ENCODE measurements at regions not wholly inside any gene's neighbourhood (a gene's known extent, or its start where the extent isn't known, plus 50 kb on each side); places are given as distances from the start of the nearest gene placed in this dataset.
"Not testable (repeated sequence)": the region's sequence is repeated elsewhere in the genome, so short reads cannot be mapped to it uniquely, and the experiment has no call there.

GRCh38 chr20:56765172-56766073, 136.3 kb downstream of the TFAP2C start:
- DNase-seq (ENCODE audit: low read depth in 4 of 4, low spot score in 3 of 4) = no peak

- no peak for DNase-seq (ENCODE audit: low read depth in 4 of 4, low spot score in 3 of 4)
Measured at GRCh38 chr20:56766528-56766927, 137.4 kb downstream of the TFAP2C start.

- DNase-seq (ENCODE audit: low read depth in 4 of 4, low spot score in 3 of 4) = no peak
Measured at GRCh38 chr20:56769921-56770600, 141.0 kb downstream of the TFAP2C start.

- DNase-seq (ENCODE audit: low read depth in 4 of 4, low spot score in 3 of 4) = no peak
Measured at GRCh38 chr20:56773749-56774148, 144.6 kb downstream of the TFAP2C start.

GRCh38 chr20:56774873-56775272, 145.8 kb downstream of the TFAP2C start:
- DNase-seq (ENCODE audit: low read depth in 4 of 4, low spot score in 3 of 4) = no peak

- DNase-seq (ENCODE audit: low read depth in 4 of 4, low spot score in 3 of 4) = no peak
Measured at GRCh38 chr20:56776345-56776744, 147.2 kb downstream of the TFAP2C start.

GRCh38 chr20:56778765-56779195, 149.7 kb downstream of the TFAP2C start:
- DNase-seq (ENCODE audit: low read depth in 4 of 4, low spot score in 3 of 4) = peak in 1 of 4 donors; percentile 14

GRCh38 chr20:56779452-56780143, 150.5 kb downstream of the TFAP2C start:
- DNase-seq (ENCODE audit: low read depth in 4 of 4, low spot score in 3 of 4) = no peak

- no peak for DNase-seq (ENCODE audit: low read depth in 4 of 4, low spot score in 3 of 4)
Measured at GRCh38 chr20:56780266-56780665, 151.2 kb downstream of the TFAP2C start.

GRCh38 chr20:56781108-56781739, 152.1 kb downstream of the TFAP2C start:
- DNase-seq (ENCODE audit: low read depth in 4 of 4, low spot score in 3 of 4) = no peak

GRCh38 chr20:56781987-56782560, 153.0 kb downstream of the TFAP2C start:
- DNase-seq (ENCODE audit: low read depth in 4 of 4, low spot score in 3 of 4) = not testable (repeated sequence)

GRCh38 chr20:56782814-56783213, 153.7 kb downstream of the TFAP2C start:
- DNase-seq (ENCODE audit: low read depth in 4 of 4, low spot score in 3 of 4) = not testable (repeated sequence)

GRCh38 chr20:56783826-56784225, 154.7 kb downstream of the TFAP2C start:
- DNase-seq (ENCODE audit: low read depth in 4 of 4, low spot score in 3 of 4) = no peak

- DNase-seq (ENCODE audit: low read depth in 4 of 4, low spot score in 3 of 4) = no peak
Measured at GRCh38 chr20:56786503-56786902, 157.4 kb downstream of the TFAP2C start.

GRCh38 chr20:56788041-56788670, 159.1 kb downstream of the TFAP2C start:
- no peak for DNase-seq (ENCODE audit: low read depth in 4 of 4, low spot score in 3 of 4)

- no peak for DNase-seq (ENCODE audit: low read depth in 4 of 4, low spot score in 3 of 4)
Measured at GRCh38 chr20:56788671-56789610, 159.8 kb downstream of the TFAP2C start.

- DNase-seq (ENCODE audit: low read depth in 4 of 4, low spot score in 3 of 4) = no peak
Measured at GRCh38 chr20:56793916-56794315, 164.8 kb downstream of the TFAP2C start.

- DNase-seq (ENCODE audit: low read depth in 4 of 4, low spot score in 3 of 4) = no peak
Measured at GRCh38 chr20:56795492-56795891, 166.4 kb downstream of the TFAP2C start.

- DNase-seq (ENCODE audit: low read depth in 4 of 4, low spot score in 3 of 4) = no peak
Measured at GRCh38 chr20:56796345-56796744, 167.2 kb downstream of the TFAP2C start.

Measured in right renal pelvis (tissue), 4 donors.